ENCODE measurements at regions not wholly inside any gene's neighbourhood (a gene's known extent, or its start where the extent isn't known, plus 50 kb on each side); places are given as distances from the start of the nearest gene placed in this dataset.
"Not testable (repeated sequence)": the region's sequence is repeated elsewhere in the genome, so short reads cannot be mapped to it uniquely, and the experiment has no call there.

GRCh38 chr4:110414561-110414920, 61.4 kb upstream of the ENPEP start:
- H3K4me2 ChIP-seq (ENCODE audit: low read length), result peak overlapping the region; percentile 59
- H4K20me1 ChIP-seq (ENCODE audit: insufficient read depth, low read length), result no peaks in the 10 kb centered on the region
- no peaks in the 10 kb centered on the region for H3K27me3 Mint-ChIP-seq (ENCODE audit: low read depth, unreplicated experiment)
- no peak overlapping the region for H3K27ac Mint-ChIP-seq (ENCODE audit: unreplicated experiment)
- H3K9me3 Mint-ChIP-seq (ENCODE audit: unreplicated experiment), result peaks cover 14% of the 10 kb centered on the region
- H2AFZ ChIP-seq (ENCODE audit: low read depth, low read length), result no peak overlapping the region
- TF ChIP-seq, protein P1, sequence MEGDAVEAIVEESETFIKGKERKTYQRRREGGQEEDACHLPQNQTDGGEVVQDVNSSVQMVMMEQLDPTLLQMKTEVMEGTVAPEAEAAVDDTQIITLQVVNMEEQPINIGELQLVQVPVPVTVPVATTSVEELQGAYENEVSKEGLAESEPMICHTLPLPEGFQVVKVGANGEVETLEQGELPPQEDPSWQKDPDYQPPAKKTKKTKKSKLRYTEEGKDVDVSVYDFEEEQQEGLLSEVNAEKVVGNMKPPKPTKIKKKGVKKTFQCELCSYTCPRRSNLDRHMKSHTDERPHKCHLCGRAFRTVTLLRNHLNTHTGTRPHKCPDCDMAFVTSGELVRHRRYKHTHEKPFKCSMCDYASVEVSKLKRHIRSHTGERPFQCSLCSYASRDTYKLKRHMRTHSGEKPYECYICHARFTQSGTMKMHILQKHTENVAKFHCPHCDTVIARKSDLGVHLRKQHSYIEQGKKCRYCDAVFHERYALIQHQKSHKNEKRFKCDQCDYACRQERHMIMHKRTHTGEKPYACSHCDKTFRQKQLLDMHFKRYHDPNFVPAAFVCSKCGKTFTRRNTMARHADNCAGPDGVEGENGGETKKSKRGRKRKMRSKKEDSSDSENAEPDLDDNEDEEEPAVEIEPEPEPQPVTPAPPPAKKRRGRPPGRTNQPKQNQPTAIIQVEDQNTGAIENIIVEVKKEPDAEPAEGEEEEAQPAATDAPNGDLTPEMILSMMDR (IDR thresholded peaks at IDR 0.05; ENCODE audit: insufficient read depth, low read depth, low read length), result no peak
- no peak for TF ChIP-seq EZH2 (IDR thresholded peaks at IDR 0.05; ENCODE audit: insufficient read depth, low read length)
- H3K4me3 ChIP-seq (ENCODE audit: insufficient read depth, low read depth, low read length), result no peak overlapping the region
- FAIRE-seq (no peak), DNase-seq (ENCODE audit: low read depth) (no peak)
- H3K4me1 ChIP-seq (ENCODE audit: insufficient read depth, low read length), result peaks cover 8% of the 10 kb centered on the region
- no peak overlapping the region for H3K4me3 Mint-ChIP-seq (ENCODE audit: unreplicated experiment)
- H3K27ac ChIP-seq (ENCODE audit: low read depth, low read length), result no peak overlapping the region
- no peaks in the 10 kb centered on the region for H3K36me3 ChIP-seq (ENCODE audit: insufficient read depth, low read length)
- no peaks in the 10 kb centered on the region for H3K27me3 ChIP-seq (ENCODE audit: insufficient read depth, low read length)
- H3K9me3 ChIP-seq (ENCODE audit: insufficient read depth, low read depth, low read length), result no peaks in the 10 kb centered on the region
- H3K79me2 ChIP-seq (ENCODE audit: insufficient read depth, low read length), result no peaks in the 10 kb centered on the region
- peaks cover 5% of the 10 kb centered on the region for H3K36me3 Mint-ChIP-seq (ENCODE audit: low read depth, unreplicated experiment)
- peaks cover 13% of the 10 kb centered on the region for H3K4me1 Mint-ChIP-seq (ENCODE audit: low read depth, unreplicated experiment)
- H3K9ac ChIP-seq (ENCODE audit: low read length), result no peak overlapping the region

DNA sequence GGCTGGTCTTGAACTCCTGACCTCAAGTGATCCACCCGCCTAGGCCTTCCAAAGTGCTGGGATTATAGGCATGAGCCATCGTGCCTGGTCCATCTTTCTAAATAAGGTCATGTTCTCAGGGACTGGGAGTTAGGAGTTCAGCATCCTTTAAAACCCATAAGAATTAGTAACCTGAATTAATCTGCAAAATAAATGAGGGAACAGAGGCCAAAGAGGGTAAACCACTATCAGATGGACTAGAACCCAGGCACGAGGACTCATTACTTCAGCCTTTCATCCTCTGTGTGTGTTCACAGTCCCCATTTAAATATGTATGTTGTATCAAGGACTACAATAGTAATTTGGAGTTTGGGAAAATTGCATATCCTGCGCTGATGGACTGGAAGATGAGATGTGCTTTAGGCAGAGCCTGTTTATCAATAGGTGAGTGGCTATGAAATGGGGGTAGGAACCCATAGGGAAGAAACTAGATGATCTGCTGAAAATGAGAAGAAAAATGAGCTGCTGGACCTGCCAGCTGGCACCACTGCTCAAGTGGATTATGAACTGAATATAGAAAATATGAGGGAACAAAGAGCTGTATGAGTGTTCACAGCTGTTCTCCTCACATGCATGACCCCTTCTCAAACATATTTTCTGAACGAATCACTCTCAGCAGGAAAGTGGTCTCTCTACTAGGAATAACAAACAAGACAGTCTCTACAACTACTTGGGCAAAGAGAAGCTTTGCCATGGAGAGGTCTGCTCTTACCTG, 62.0 kb upstream of the ENPEP start:
- Mint-ChIP-seq H3K27ac (ENCODE audit: unreplicated experiment) (peak overlapping the region; percentile 21), H3K9me3 (ENCODE audit: unreplicated experiment) (peaks cover 14% of the 10 kb centered on the region), H3K4me1 (ENCODE audit: low read depth, unreplicated experiment) (peaks cover 13% of the 10 kb centered on the region)
- not testable (repeated sequence) for H3K4me3 ChIP-seq (ENCODE audit: insufficient read depth, low read depth, low read length); H3K27me3 Mint-ChIP-seq (ENCODE audit: low read depth, unreplicated experiment); H4K20me1 ChIP-seq (ENCODE audit: insufficient read depth, low read length); H3K4me3 Mint-ChIP-seq (ENCODE audit: unreplicated experiment); H3K4me1 ChIP-seq (ENCODE audit: insufficient read depth, low read length); H3K79me2 ChIP-seq (ENCODE audit: insufficient read depth, low read length); H3K27ac ChIP-seq (ENCODE audit: low read depth, low read length); H3K36me3 ChIP-seq (ENCODE audit: insufficient read depth, low read length); H3K36me3 Mint-ChIP-seq (ENCODE audit: low read depth, unreplicated experiment); H3K9ac ChIP-seq (ENCODE audit: low read length); H3K9me3 ChIP-seq (ENCODE audit: insufficient read depth, low read depth, low read length); H2AFZ ChIP-seq (ENCODE audit: low read depth, low read length); H3K27me3 ChIP-seq (ENCODE audit: insufficient read depth, low read length)
- FAIRE-seq (peak; percentile 55), DNase-seq (ENCODE audit: low read depth) (peak; percentile 70)
- peak overlapping the region; percentile 59 for H3K4me2 ChIP-seq (ENCODE audit: low read length)

DNA sequence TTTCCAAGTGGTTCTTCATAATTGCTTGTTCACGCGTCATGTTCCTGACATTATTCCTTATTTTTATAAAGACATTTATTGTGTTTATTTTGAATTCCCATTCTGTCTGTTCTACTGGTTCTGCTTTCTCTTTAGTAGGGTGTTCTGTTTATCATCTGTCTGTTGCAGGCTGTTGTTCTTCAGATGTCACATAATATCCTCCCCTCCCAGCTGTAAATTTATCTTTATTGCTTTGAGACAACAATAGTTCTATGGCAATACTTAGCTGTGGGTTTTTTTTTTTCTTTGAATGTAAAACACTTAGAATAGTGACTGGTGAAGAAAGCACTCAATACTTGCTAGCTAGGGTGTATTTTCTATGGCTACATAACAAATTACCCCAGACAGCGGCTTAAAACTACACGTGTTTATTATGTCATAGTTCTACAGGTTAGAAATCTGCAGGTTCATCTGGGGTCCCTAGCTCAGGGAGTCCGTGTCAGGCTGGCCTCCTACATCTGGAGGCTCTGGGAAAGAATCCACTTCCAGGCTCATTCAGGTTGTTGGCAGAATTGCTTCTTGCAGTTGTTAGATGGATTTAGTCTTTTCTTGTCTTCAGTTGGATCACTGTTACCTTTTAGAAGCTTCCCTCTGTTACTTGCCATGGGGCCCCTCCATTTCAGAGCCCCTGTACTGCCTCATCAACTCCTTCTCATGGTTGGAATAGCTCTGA, 63.4 kb upstream of the ENPEP start:
- no peak for FAIRE-seq
- Mint-ChIP-seq H3K36me3 (ENCODE audit: low read depth, unreplicated experiment) (peaks cover 2% of the 10 kb centered on the region), H3K9me3 (ENCODE audit: unreplicated experiment) (peaks cover 5% of the 10 kb centered on the region), H3K4me1 (ENCODE audit: low read depth, unreplicated experiment) (peaks cover 13% of the 10 kb centered on the region), H3K4me3 (ENCODE audit: unreplicated experiment) (peak overlapping the region; percentile 21), H3K27me3 (ENCODE audit: low read depth, unreplicated experiment) (no peaks in the 10 kb centered on the region), H3K27ac (ENCODE audit: unreplicated experiment) (no peak overlapping the region)
- Histone ChIP-seq H3K4me2 (ENCODE audit: low read length) (no peak overlapping the region), H4K20me1 (ENCODE audit: insufficient read depth, low read length) (no peaks in the 10 kb centered on the region), H2AFZ (ENCODE audit: low read depth, low read length) (no peak overlapping the region), H3K4me1 (ENCODE audit: insufficient read depth, low read length) (peaks cover 8% of the 10 kb centered on the region), H3K9ac (ENCODE audit: low read length) (no peak overlapping the region), H3K9me3 (ENCODE audit: insufficient read depth, low read depth, low read length) (no peaks in the 10 kb centered on the region), H3K27me3 (ENCODE audit: insufficient read depth, low read length) (no peaks in the 10 kb centered on the region), H3K4me3 (ENCODE audit: insufficient read depth, low read depth, low read length) (no peak overlapping the region), H3K36me3 (ENCODE audit: insufficient read depth, low read length) (no peaks in the 10 kb centered on the region), H3K27ac (ENCODE audit: low read depth, low read length) (no peak overlapping the region), H3K79me2 (ENCODE audit: insufficient read depth, low read length) (no peaks in the 10 kb centered on the region)
- TF ChIP-seq, protein P1 (IDR thresholded peaks at IDR 0.05; ENCODE audit: insufficient read depth, low read depth, low read length), result no peak
- TF ChIP-seq EZH2 (IDR thresholded peaks at IDR 0.05; ENCODE audit: insufficient read depth, low read length), result no peak
- no peak for DNase-seq (ENCODE audit: low read depth)

Data from astrocyte (in vitro differentiated cells and primary cell).